H1 (cell line): ENCODE measurements at regions not wholly inside any gene's neighbourhood (a gene's known extent, or its start where the extent isn't known, plus 50 kb on each side); places are given as distances from the start of the nearest gene placed in this dataset.

Experiments used
- CHD1 ChIP-seq: IDR thresholded peaks from 2 replicates; pipeline ENCODE4 v1.6.1; 2012; ENCODE audit warnings: low read depth, low read length, improper control_type of control experiment
- CHD2 ChIP-seq: IDR thresholded peaks from 2 replicates; pipeline ENCODE4 v1.6.1; 2012; ENCODE audit warnings: low read length, improper control_type of control experiment
- EP300 ChIP-seq, 2 experiments: IDR thresholded peaks; 1 replicate in 1 of 2; 2 replicates in 1 of 2; pipeline ENCODE4 v1.6.1; 2011 to 2012; ENCODE audit warnings: low read depth in 2 of 2, low read length in 2 of 2, mild to moderate bottlenecking in 2 of 2, borderline replicate concordance in 1 of 2, inconsistent platforms in 1 of 2, moderate library complexity in 1 of 2
- POLR2A ChIP-seq, 2 experiments: IDR thresholded peaks; 1 replicate in 1 of 2; 2 replicates in 1 of 2; pipeline ENCODE4 v1.6.1; 2011; ENCODE audit warnings: low read depth in 2 of 2, low read length in 2 of 2, mild to moderate bottlenecking in 2 of 2; ENCODE audit errors: control extremely low read depth in 1 of 2
- RNF2 ChIP-seq: fragments of 200-900, 300-1000 bp; sonication (generic); IDR thresholded peaks from 2 replicates; pipeline ENCODE4 v1.7.1; 2016; ENCODE audit warnings: borderline replicate concordance, low read depth, mild to moderate bottlenecking, antibody characterized with exemption, low read length; ENCODE audit not compliant: poor library complexity, severe bottlenecking; ENCODE audit errors: missing control alignments
- SIN3A ChIP-seq, 2 experiments: IDR thresholded peaks in 1 of 2; conservative IDR thresholded peaks in 1 of 2; 2 replicates each; pipeline ENCODE4 v1.6.1; 2011 to 2012; ENCODE audit warnings: low read length in 2 of 2, improper control_type of control experiment in 1 of 2, low read depth in 1 of 2, mild to moderate bottlenecking in 1 of 2
- YY1 ChIP-seq: IDR thresholded peaks from 2 replicates; pipeline ENCODE4 v1.6.1; 2011; ENCODE audit warnings: low read depth, mild to moderate bottlenecking, low read length
- TF ChIP-seq, protein P1 (sequence below), 3 experiments: IDR thresholded peaks; 1 replicate in 2 of 3; 2 replicates in 1 of 3; pipeline versions ENCODE4 v1.5.1 to v1.6.1; 2011; ENCODE audit warnings: low read length in 3 of 3, mild to moderate bottlenecking in 3 of 3, inconsistent platforms in 2 of 3, low read depth in 1 of 3, moderate library complexity in 1 of 3; ENCODE audit not compliant: insufficient read depth in 1 of 3; ENCODE audit errors: control extremely low read depth in 1 of 3
- TF ChIP-seq, protein P2 (sequence below): IDR thresholded peaks from 2 replicates; pipeline ENCODE4 v1.6.1; 2012; ENCODE audit warnings: inconsistent platforms

DNA sequence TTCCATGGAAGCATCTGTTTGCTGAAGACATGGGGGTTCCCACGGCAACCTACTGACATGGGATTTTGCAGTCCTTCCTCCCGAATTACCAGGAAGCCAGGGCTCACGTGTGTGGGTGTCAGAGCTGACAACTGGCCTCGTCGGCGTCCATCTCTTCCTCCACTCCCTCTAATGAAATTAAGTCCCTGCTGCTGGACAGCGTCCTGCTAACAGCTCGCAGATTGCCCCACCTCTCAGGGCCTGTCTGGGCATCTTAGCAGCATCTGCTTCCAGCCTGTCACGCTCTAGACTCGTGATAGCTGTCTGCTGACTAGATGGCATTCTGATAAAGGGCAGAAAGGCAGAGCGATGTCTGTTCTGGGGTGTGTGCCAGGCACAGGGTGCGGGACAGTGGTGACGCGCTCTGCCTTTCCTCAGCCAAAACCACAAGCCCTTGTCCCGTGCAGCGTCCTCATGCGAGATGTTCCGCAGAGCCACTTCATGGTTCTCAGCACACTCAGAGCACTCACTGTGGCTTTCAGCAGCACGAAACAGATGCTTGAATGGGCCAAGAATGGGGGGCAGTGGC lies 161.1 kb downstream of the ARL4C start:
- TF ChIP-seq POLR2A (IDR thresholded peaks at IDR 0.05; ENCODE audit: control extremely low read depth in 1 of 2, low read depth in 2 of 2, low read length in 2 of 2) (no peak), EP300 (IDR thresholded peaks at IDR 0.05; ENCODE audit: borderline replicate concordance in 1 of 2, low read depth in 2 of 2, low read length in 2 of 2) (no peak), CHD2 (no peak), RNF2 (no peak), CHD1 (no peak), YY1 (no peak), SIN3A (conservative IDR thresholded peaks at IDR 0.05 in 1 of 2, IDR thresholded peaks at IDR 0.05 in 1 of 2; ENCODE audit: low read depth in 1 of 2, low read length in 2 of 2) (no peak)
- TF ChIP-seq, protein P1, sequence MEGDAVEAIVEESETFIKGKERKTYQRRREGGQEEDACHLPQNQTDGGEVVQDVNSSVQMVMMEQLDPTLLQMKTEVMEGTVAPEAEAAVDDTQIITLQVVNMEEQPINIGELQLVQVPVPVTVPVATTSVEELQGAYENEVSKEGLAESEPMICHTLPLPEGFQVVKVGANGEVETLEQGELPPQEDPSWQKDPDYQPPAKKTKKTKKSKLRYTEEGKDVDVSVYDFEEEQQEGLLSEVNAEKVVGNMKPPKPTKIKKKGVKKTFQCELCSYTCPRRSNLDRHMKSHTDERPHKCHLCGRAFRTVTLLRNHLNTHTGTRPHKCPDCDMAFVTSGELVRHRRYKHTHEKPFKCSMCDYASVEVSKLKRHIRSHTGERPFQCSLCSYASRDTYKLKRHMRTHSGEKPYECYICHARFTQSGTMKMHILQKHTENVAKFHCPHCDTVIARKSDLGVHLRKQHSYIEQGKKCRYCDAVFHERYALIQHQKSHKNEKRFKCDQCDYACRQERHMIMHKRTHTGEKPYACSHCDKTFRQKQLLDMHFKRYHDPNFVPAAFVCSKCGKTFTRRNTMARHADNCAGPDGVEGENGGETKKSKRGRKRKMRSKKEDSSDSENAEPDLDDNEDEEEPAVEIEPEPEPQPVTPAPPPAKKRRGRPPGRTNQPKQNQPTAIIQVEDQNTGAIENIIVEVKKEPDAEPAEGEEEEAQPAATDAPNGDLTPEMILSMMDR (IDR thresholded peaks at IDR 0.05; ENCODE audit: control extremely low read depth in 1 of 3, insufficient read depth in 1 of 3, low read depth in 1 of 3, low read length in 3 of 3), result no peak
- TF ChIP-seq, protein P2, sequence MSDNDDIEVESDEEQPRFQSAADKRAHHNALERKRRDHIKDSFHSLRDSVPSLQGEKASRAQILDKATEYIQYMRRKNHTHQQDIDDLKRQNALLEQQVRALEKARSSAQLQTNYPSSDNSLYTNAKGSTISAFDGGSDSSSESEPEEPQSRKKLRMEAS, result no peak
